ENCODE measurements at regions not wholly inside any gene's neighbourhood (a gene's known extent, or its start where the extent isn't known, plus 50 kb on each side); places are given as distances from the start of the nearest gene placed in this dataset.
"Not testable (repeated sequence)": the region's sequence is repeated elsewhere in the genome, so short reads cannot be mapped to it uniquely, and the experiment has no call there.

DNA sequence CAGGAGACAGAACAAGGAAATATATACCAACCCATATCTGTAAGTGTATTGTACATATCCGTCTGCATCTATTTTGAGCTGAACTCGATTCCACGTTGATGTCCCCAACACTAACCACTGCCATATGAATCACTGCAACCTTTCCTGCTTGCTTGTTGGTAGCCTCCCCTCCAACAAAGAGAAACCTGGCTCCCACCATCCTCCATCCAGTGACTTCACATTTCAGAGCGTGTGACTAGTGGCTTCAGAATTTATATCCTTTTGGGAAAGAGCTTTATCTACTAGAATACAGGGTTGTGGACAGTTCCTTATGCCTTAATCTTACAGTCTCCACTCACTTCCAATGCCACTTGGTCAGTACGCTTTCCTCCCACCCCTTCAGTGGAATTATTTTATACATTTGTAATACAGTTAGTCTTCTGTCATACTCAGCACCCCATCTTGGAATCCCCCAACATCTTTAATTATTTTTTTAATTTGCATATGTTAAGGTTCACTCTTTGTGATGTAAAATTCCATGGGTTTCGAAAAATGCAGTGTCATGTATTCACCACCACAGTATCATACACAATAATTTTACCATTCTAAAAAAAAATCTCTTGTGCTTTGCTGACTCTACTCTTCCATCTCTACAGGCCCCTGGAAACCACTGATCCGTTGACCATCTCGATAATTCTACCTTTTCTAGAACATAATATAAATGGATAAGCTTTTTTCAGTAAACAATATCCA, 264.7 kb downstream of the BCL2L11 start:
- WGBS = 96% methylated on average over 6 of the region's 8 CpGs
- H3K4me3 ChIP-seq (ENCODE audit: low read length in 2 of 2); H3K9me3 ChIP-seq (ENCODE audit: control insufficient read depth in 2 of 2, insufficient read depth in 1 of 2, low read length in 1 of 2); H3K36me3 ChIP-seq (ENCODE audit: control insufficient read depth in 2 of 2, insufficient read depth in 2 of 2, low read length in 1 of 2); H3K27me3 ChIP-seq (ENCODE audit: control insufficient read depth in 2 of 2, insufficient read depth in 1 of 2, low read length in 1 of 2); DNase-seq (ENCODE audit: low read depth in 6 of 9, low spot score in 9 of 9); H3K27ac ChIP-seq (ENCODE audit: low read depth in 1 of 2, low read length in 1 of 2); H3K4me1 ChIP-seq (ENCODE audit: control insufficient read depth in 2 of 2, insufficient read depth in 2 of 2, low read length in 2 of 2): not testable (repeated sequence)

DNA sequence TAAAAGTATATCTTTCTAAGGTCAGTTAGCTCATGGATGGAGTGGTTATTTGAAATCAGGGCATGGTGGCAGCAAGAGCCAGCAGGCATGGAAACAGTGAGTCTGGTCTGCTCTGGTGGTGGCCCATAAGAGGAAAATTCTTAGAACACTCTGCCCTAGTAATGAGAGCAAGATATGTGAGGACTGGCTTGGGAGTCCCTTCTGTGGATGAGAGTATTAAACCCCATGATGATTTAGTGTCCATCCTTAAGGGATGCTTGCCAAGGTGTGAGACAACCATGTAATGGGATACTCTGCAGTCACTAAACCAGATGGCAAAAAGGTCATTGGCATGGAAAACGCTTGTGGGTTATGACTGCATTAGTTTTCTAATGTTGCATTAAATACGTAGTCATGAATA, 269.9 kb downstream of the BCL2L11 start:
- not testable (repeated sequence) for H3K4me3 ChIP-seq (ENCODE audit: low read length in 2 of 2); H3K27me3 ChIP-seq (ENCODE audit: control insufficient read depth in 2 of 2, insufficient read depth in 1 of 2, low read length in 1 of 2); H3K27ac ChIP-seq (ENCODE audit: low read depth in 1 of 2, low read length in 1 of 2); DNase-seq (ENCODE audit: low read depth in 6 of 9, low spot score in 9 of 9); H3K9me3 ChIP-seq (ENCODE audit: control insufficient read depth in 2 of 2, insufficient read depth in 1 of 2, low read length in 1 of 2); H3K36me3 ChIP-seq (ENCODE audit: control insufficient read depth in 2 of 2, insufficient read depth in 2 of 2, low read length in 1 of 2); H3K4me1 ChIP-seq (ENCODE audit: control insufficient read depth in 2 of 2, insufficient read depth in 2 of 2, low read length in 2 of 2)
- WGBS = 96% methylated on average over 1 of the region's 2 CpGs

DNA sequence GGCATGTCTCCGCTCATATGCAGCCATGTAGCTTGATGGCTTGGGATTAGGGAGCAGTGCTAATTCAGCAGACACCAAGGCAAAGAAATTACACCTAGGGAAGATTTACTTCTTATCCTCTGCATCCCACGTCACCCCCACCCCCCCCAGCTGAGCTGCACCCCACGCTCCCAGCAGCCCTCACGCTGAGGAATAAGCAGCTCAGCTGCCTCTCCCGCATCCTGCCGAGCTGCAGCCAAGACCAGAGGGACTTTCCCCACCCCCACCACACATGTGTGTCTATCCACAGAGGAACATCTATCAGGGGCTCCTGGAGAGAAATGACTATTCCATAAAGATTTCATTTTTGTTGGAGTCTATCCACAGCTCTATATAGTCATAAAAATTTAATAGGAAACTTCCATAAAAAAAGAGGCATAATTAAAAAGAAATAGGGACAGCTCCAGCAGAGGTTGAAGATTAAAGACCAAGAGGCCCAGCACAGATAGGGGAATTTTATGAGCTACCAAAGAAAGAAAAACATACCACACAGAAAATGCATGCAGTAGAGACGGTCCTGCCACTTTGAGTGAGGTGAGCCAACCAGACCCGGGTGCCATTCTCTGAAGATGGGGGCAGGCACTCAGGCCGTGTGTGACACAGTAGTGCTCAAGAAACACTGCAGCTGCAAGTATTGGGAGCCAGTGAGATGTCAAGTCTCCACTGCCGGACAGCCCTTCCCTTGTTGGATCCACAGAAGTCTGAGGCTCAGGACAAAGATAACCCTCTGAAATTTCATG, 274.8 kb downstream of the BCL2L11 start:
- H3K4me3 ChIP-seq (ENCODE audit: low read length in 2 of 2); H3K27ac ChIP-seq (ENCODE audit: low read depth in 1 of 2, low read length in 1 of 2); H3K9me3 ChIP-seq (ENCODE audit: control insufficient read depth in 2 of 2, insufficient read depth in 1 of 2, low read length in 1 of 2); H3K27me3 ChIP-seq (ENCODE audit: control insufficient read depth in 2 of 2, insufficient read depth in 1 of 2, low read length in 1 of 2); H3K4me1 ChIP-seq (ENCODE audit: control insufficient read depth in 2 of 2, insufficient read depth in 2 of 2, low read length in 2 of 2); H3K36me3 ChIP-seq (ENCODE audit: control insufficient read depth in 2 of 2, insufficient read depth in 2 of 2, low read length in 1 of 2): not testable (repeated sequence)
- peak in 2 of 9 donors; percentile 8 to 24 for DNase-seq (ENCODE audit: low read depth in 6 of 9, low spot score in 9 of 9)
- 87% methylated on average over 6 of the region's 10 CpGs for WGBS

DNA sequence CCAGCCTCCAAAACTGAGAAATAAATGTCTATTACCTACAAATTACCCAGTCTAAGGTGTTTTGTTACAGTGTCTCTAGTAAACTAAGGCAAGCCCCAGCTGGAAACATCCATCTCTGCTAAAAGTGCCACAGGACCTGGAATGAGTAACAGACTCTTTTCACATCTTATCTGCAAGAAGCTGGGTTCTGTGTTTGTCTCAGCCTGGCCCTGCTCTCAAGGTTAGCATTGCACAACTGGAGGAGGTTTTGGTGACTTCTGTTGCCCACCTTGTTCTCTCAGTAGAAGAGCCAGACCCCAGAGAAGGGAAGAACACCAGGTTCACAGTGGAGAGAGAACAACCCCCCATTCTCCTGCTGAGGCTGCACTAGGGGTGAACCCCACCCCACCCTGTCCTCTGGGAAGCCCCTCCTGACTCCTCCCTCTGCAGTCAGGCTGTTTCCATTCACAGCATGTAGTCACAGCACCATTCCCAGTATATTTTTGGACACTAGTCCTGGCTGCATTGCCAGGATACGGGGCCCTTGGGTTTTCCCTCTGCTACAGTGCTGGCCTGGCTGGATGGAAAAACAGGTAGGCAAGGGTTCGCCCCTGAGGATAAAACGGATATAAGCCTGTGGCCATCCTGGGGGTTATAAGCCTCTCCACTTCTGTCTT, 280.0 kb downstream of the BCL2L11 start:
- not testable (repeated sequence) for H3K4me1 ChIP-seq (ENCODE audit: control insufficient read depth in 2 of 2, insufficient read depth in 2 of 2, low read length in 2 of 2); H3K27me3 ChIP-seq (ENCODE audit: control insufficient read depth in 2 of 2, insufficient read depth in 1 of 2, low read length in 1 of 2); DNase-seq (ENCODE audit: low read depth in 6 of 9, low spot score in 9 of 9); H3K4me3 ChIP-seq (ENCODE audit: low read length in 2 of 2); H3K27ac ChIP-seq (ENCODE audit: low read depth in 1 of 2, low read length in 1 of 2); H3K9me3 ChIP-seq (ENCODE audit: control insufficient read depth in 2 of 2, insufficient read depth in 1 of 2, low read length in 1 of 2); H3K36me3 ChIP-seq (ENCODE audit: control insufficient read depth in 2 of 2, insufficient read depth in 2 of 2, low read length in 1 of 2)
- WGBS = 81% methylated on average over 3 of the region's 3 CpGs

DNA sequence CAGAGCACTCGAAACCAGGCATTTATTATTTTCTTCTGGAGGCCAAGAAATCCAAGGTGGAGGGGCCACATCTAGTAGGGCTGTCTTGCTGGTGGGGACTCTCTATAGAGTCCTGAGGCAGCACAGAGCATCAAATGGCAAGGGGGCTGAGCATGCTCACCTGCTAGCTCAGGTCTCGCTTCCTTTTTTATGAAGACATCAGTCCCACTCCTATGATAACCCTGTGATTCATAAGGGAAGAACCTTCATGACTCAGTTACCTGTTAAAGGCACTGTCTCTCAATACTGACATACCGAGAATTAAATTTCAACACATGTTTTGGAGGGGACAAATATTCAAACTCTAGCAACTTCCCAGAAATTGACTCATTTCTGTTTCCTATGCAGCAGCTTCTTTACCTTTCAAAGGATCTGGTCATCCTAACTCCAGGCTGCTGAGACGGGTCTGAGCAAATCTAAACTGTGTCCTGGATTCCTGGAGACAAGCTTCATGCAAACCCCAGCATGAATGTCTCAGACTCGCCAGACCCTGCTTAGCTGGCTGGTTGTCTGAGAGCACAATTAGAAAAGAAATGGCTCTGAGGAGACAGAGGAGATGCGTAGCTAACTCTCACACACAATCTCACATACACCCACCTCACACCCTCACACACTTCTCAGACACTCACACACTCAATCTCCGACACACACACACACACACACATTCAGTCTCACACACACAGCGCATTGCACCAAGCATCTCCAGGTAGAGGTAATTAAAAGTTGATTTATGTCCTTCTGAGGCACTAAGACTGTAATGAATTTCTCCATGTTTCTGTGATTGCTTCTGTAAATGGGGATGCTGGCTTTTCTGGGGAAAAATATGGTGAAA, 280.8 kb downstream of the BCL2L11 start:
- DNase-seq (ENCODE audit: low read depth in 6 of 9, low spot score in 9 of 9); H3K4me1 ChIP-seq (ENCODE audit: control insufficient read depth in 2 of 2, insufficient read depth in 2 of 2, low read length in 2 of 2); H3K4me3 ChIP-seq (ENCODE audit: low read length in 2 of 2); H3K9me3 ChIP-seq (ENCODE audit: control insufficient read depth in 2 of 2, insufficient read depth in 1 of 2, low read length in 1 of 2); H3K27me3 ChIP-seq (ENCODE audit: control insufficient read depth in 2 of 2, insufficient read depth in 1 of 2, low read length in 1 of 2); H3K27ac ChIP-seq (ENCODE audit: low read depth in 1 of 2, low read length in 1 of 2); H3K36me3 ChIP-seq (ENCODE audit: control insufficient read depth in 2 of 2, insufficient read depth in 2 of 2, low read length in 1 of 2): not testable (repeated sequence)
- WGBS = 97% methylated on average over 3 of the region's 8 CpGs

DNA sequence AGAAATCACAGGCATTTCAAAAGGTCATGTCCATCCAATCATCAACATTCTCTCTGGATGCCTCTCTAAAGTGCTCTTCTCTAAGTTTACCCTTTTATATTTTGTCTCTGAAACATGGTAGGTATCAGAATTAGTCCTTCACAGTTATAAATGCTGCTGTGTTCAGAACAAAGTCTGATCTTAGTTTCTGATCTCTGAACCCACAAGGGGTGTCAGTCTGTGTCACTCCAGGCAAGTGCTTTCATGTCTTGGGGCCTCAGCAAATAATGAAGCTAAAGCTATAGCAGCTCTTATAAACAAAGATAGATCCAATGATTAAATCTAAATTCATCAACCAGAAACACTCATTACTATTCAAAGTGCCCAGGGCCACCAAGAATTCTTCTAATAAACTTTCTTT, 281.7 kb downstream of the BCL2L11 start:
- not testable (repeated sequence) for H3K4me3 ChIP-seq (ENCODE audit: low read length in 2 of 2); DNase-seq (ENCODE audit: low read depth in 6 of 9, low spot score in 9 of 9); H3K9me3 ChIP-seq (ENCODE audit: control insufficient read depth in 2 of 2, insufficient read depth in 1 of 2, low read length in 1 of 2); H3K27ac ChIP-seq (ENCODE audit: low read depth in 1 of 2, low read length in 1 of 2); H3K4me1 ChIP-seq (ENCODE audit: control insufficient read depth in 2 of 2, insufficient read depth in 2 of 2, low read length in 2 of 2); H3K27me3 ChIP-seq (ENCODE audit: control insufficient read depth in 2 of 2, insufficient read depth in 1 of 2, low read length in 1 of 2); H3K36me3 ChIP-seq (ENCODE audit: control insufficient read depth in 2 of 2, insufficient read depth in 2 of 2, low read length in 1 of 2)

DNA sequence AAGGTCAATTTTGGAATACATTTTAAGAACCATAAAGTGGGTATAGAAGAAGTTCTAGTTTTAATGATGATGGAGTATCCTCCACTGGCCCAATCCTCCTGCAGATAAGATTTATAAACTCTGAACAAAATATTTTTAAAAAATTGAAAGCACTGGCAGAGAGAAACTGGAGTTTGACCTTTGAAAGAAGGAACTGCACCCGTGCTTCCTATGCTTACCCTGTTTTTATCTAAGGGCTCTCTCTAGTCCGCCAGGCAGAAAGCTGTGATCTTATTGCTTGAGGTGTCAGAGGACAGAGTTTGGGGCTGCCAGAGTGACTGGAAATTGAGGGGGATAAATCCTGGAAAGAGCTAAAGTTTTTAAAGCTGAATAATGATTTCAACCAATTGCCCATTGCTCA, 282.6 kb downstream of the BCL2L11 start:
- not testable (repeated sequence) for DNase-seq (ENCODE audit: low read depth in 6 of 9, low spot score in 9 of 9); H3K4me3 ChIP-seq (ENCODE audit: low read length in 2 of 2); H3K27me3 ChIP-seq (ENCODE audit: control insufficient read depth in 2 of 2, insufficient read depth in 1 of 2, low read length in 1 of 2); H3K9me3 ChIP-seq (ENCODE audit: control insufficient read depth in 2 of 2, insufficient read depth in 1 of 2, low read length in 1 of 2); H3K36me3 ChIP-seq (ENCODE audit: control insufficient read depth in 2 of 2, insufficient read depth in 2 of 2, low read length in 1 of 2); H3K4me1 ChIP-seq (ENCODE audit: control insufficient read depth in 2 of 2, insufficient read depth in 2 of 2, low read length in 2 of 2); H3K27ac ChIP-seq (ENCODE audit: low read depth in 1 of 2, low read length in 1 of 2)
- WGBS = 97% methylated on average over 2 of the region's 2 CpGs

DNA sequence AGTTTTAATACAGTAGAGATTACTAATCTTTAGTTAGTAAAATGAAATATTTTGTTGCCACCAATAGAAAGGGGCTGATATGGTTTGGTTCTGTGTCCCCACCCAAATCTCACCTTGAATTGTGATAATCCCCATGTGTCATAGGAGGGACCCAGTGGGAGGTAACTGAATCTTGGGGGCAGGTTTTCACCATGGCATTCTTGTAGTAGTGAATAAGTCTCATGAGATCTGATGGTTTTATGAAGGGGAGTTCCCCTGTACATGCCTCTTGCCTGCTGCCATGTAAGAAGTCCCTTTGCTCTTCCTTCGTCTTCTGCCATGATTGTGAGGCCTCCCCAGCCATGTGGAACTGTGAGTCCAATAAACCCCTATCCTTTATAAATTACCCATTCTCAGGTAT, 285.9 kb downstream of the BCL2L11 start:
- not testable (repeated sequence) for H3K27me3 ChIP-seq (ENCODE audit: control insufficient read depth in 2 of 2, insufficient read depth in 1 of 2, low read length in 1 of 2); H3K9me3 ChIP-seq (ENCODE audit: control insufficient read depth in 2 of 2, insufficient read depth in 1 of 2, low read length in 1 of 2); DNase-seq (ENCODE audit: low read depth in 6 of 9, low spot score in 9 of 9); H3K27ac ChIP-seq (ENCODE audit: low read depth in 1 of 2, low read length in 1 of 2); H3K4me1 ChIP-seq (ENCODE audit: control insufficient read depth in 2 of 2, insufficient read depth in 2 of 2, low read length in 2 of 2); H3K4me3 ChIP-seq (ENCODE audit: low read length in 2 of 2); H3K36me3 ChIP-seq (ENCODE audit: control insufficient read depth in 2 of 2, insufficient read depth in 2 of 2, low read length in 1 of 2)
- no CpG with 5 or more reads among the region's 1 CpG for WGBS

Data from thymus (tissue), 11 donors.